GM18498 (cell line): ENCODE measurements at regions not wholly inside any gene's neighbourhood (a gene's known extent, or its start where the extent isn't known, plus 50 kb on each side); places are given as distances from the start of the nearest gene placed in this dataset.
"Not testable (repeated sequence)": the region's sequence is repeated elsewhere in the genome, so short reads cannot be mapped to it uniquely, and the experiment has no call there.

Source experiments
- ATAC-seq: cut with Tn5 transposase; IDR thresholded peaks from one replicate; pipeline ENCODE4 v1.9.1; 2021; ENCODE audit warnings: mild to moderate bottlenecking, moderate library complexity; ENCODE audit not compliant: unreplicated experiment

GRCh38 chr4:145298885-145299284 is 118.5 kb upstream of the OTUD4 start:
- peak; percentile 50 for ATAC-seq

GRCh38 chr4:145297556-145297955 is 117.2 kb upstream of the OTUD4 start:
- no peak for ATAC-seq

GRCh38 chr4:145295547-145295946 is 115.2 kb upstream of the OTUD4 start:
- ATAC-seq: no peak

GRCh38 chr4:145295122-145295521 is 114.7 kb upstream of the OTUD4 start:
- ATAC-seq: no peak

- no peak for ATAC-seq
Measured at GRCh38 chr4:145293658-145294057, 113.3 kb upstream of the OTUD4 start.

GRCh38 chr4:145290955-145291354 is 110.6 kb upstream of the OTUD4 start:
- no peak for ATAC-seq

- ATAC-seq: no peak
Measured at GRCh38 chr4:145289403-145290076, 109.2 kb upstream of the OTUD4 start.

GRCh38 chr4:145287351-145287750 is 107.0 kb upstream of the OTUD4 start:
- no peak for ATAC-seq

GRCh38 chr4:145285928-145286327 is 105.5 kb upstream of the OTUD4 start:
- ATAC-seq: no peak

GRCh38 chr4:145283909-145284308 is 103.5 kb upstream of the OTUD4 start:
- no peak for ATAC-seq

GRCh38 chr4:145281951-145282350 is 101.6 kb upstream of the OTUD4 start:
- no peak for ATAC-seq

GRCh38 chr4:145281224-145281623 is 100.8 kb upstream of the OTUD4 start:
- no peak for ATAC-seq

- ATAC-seq: no peak
Measured at GRCh38 chr4:145280541-145280940, 100.2 kb upstream of the OTUD4 start.

- no peak for ATAC-seq
Measured at GRCh38 chr4:145279122-145279960, 99.0 kb upstream of the OTUD4 start.

GRCh38 chr4:145278341-145279121 is 98.1 kb upstream of the OTUD4 start:
- ATAC-seq: no peak

- ATAC-seq: no peak
Measured at GRCh38 chr4:145277011-145277410, 96.6 kb upstream of the OTUD4 start.

- no peak for ATAC-seq
Measured at GRCh38 chr4:145276050-145276449, 95.7 kb upstream of the OTUD4 start.

GRCh38 chr4:145271194-145271593 is 90.8 kb upstream of the OTUD4 start:
- ATAC-seq: no peak

GRCh38 chr4:145266881-145267280 is 86.5 kb upstream of the OTUD4 start:
- no peak for ATAC-seq

- no peak for ATAC-seq
Measured at GRCh38 chr4:145260091-145260490, 79.7 kb upstream of the OTUD4 start.

GRCh38 chr4:145255311-145255710 is 74.9 kb upstream of the OTUD4 start:
- ATAC-seq: not testable (repeated sequence)

GRCh38 chr4:145252190-145252589 is 71.8 kb upstream of the OTUD4 start:
- ATAC-seq: no peak
